Right ventricle myocardium superior (tissue), 1 donor: ENCODE measurements at regions not wholly inside any gene's neighbourhood (a gene's known extent, or its start where the extent isn't known, plus 50 kb on each side); places are given as distances from the start of the nearest gene placed in this dataset.
"Not testable (repeated sequence)": the region's sequence is repeated elsewhere in the genome, so short reads cannot be mapped to it uniquely, and the experiment has no call there.

ENCODE experiments used
- ATAC-seq: fragments of 200-7000 bp; cut with Tn5 transposase; one replicate; pipeline ENCODE4 v1.9.1; 2020; ENCODE audit warnings: mild to moderate bottlenecking; ENCODE audit not compliant: poor library complexity
- DNase-seq: peaks from one replicate; pipeline ENCODE4 v3.0.0-alpha.2; 2020
- intact Hi-C: fragments of 100-400 bp; cut with DNase I; formaldehyde crosslinking; loops from one replicate; pipeline ENCODE4 v1.11.2; 2022
- donor health status: DM: no; HTN: yes; CAD: no; lungs with severe emphysema.

DNA sequence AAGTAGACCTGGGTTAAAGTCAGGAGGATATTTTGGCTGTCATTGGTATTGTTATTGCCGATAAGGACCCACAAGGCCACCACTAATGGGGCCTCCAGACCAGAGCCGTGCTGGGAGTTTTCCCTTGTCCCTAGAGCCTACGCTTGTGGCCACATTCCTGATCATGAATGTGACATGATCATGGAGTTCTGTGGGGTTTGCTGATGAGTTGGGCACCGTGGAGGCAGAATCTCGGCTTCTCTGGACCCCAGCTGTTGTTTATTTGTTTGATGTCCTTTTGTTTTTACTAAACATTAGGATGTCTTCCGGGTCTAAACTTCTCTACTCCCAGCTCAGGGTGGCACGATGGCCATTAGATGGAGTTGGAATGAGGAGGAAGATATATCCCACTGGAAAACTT is 74.9 kb upstream of the TMPRSS2 start:
- intact Hi-C loops, result no loop called here
- DNase-seq (no peak), ATAC-seq (no peak)

DNA sequence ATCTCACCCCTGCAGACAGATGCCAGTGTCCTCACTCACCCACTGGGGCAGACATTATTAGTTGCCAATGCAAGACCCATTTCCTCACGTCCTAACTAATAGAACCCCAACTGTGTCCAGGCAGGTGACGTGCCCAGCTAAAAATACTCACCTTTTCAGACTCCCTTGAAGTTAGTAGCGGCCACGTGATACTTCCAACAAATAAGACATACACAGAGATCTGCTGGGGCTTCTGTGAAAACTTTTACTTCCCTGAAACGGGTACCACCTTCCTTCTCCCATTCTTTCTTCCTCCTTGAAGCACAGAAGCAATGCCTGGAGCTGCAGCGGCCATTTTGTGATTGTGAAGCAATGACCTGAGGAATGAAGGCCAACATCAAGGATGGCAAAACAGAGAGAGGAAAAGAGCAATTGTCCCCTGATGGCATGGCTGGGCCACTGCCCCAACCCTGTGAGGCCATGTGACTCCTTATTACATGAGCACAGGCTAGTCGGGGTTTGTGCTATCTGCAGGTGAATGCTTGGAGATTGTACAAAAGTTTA is 74.4 kb upstream of the TMPRSS2 start:
- intact Hi-C loops, result no loop called here

DNA sequence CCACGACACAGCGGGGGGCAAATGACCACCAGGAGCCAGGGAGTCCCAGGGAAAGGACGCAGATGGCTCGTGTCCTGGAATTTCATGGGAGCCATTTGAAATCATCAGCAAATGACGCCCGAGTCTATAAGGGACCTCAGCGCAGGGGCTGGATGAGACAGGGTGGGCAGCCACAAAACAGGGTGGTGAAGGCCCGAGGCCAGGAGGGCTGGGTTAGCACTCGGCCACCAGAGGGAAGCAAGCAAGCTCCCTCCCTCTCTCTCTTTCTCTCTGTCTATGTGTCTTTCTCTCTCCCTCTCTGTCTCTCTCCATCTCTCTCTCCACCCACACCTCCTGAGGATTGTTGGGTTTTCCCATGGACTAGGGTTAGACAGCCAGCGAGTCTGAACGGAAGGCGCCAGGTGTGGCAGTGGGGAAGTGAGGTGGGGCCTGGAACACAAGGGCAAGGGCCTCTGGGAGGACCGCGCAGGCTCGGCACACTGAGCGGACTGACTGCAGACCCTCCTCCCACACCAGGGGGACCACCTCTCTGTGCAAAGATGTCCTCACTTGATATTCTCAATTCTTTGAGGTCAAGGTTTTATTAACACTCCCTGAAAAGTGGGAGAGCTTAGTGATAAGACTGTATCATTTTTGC is 73.8 kb upstream of the TMPRSS2 start:
- ATAC-seq (no peak), DNase-seq (no peak)
- intact Hi-C loops, result no loop called here

More for the DNA sequence above, 74.4 kb upstream of the TMPRSS2 start:
- no peak for DNase-seq
- ATAC-seq, result no peak

DNA sequence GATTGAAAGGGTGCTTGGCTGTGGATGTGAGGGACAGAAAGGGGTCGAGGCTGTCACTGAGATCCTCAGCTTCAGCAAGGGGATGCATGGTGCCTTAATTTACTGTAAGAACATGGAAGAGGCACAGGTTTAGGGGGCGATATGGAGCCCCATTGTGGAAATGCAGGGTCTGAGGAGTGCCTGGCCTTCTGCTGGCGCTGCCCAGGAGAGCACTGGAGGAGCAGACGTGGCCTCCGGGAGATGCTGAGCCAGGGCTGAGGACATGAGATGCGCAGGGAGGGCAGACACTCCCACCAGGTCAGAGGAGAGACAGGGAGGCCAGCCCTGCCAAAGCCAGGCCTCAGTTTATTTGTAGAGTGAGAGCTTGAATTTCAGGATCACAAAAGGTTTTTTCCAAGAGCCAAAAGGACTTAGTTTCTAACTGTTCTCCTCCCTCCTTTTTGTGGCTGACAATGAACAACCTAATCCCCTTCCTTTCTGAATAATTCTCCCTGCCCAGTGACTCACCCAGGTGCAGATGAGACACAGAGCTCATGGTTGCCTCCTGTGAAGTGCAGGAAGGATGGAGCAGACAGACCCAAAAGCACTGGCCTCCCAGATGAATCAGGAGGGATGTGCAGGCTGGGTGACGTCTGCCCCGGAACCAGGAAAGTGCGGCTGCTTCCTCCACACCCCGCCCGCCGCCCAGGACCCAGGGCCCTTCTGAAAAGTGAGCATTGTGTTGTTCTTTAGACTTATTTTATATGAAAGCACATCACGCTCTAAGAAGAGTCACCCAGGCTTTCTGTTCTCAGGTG is 73.0 kb upstream of the TMPRSS2 start:
- DNase-seq (no peak), ATAC-seq (no peak)
- intact Hi-C loops, result no loop called here

DNA sequence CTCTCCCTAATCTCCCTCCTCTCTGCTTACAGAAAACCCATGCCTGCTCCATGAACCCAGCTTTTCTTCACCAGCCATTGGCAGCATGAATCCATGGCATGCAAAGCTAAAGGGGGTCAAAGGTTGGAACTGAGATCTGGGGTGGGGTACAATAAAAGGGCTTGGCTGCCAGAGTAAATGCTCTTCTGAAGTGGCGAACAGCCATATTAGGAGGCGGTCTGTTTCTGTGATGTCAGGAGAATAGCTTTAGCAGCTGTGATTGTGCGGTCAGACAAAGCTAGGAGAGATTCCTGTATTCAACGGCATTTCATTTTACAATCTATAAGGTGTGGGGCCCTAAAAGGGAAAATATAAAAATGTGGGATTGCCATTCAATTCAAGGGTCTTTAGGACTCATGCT is 71.7 kb upstream of the TMPRSS2 start:
- DNase-seq, result no peak
- ATAC-seq, result no peak
- intact Hi-C loops, result no loop called here

DNA sequence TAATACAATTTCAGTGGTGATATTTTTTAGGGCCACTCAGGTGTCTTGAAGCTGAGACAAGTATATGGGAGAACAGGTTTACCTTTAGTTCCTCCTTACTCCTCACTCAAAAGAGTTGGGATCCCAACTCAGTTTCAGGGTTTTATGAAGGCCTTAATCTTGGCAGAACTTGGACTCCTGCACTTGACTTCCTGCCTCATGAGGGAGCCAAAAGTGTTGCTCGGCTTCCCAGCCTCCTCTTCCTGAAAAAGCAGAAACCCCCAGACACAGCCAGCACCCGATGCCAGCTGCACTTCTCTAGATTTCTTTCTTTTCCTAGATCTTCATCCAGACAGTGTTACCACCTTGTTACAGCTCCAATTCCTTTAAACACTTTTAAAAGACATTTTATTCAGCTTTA is 70.8 kb upstream of the TMPRSS2 start:
- no peak for ATAC-seq
- intact Hi-C loops, result no loop called here
- DNase-seq, result no peak

DNA sequence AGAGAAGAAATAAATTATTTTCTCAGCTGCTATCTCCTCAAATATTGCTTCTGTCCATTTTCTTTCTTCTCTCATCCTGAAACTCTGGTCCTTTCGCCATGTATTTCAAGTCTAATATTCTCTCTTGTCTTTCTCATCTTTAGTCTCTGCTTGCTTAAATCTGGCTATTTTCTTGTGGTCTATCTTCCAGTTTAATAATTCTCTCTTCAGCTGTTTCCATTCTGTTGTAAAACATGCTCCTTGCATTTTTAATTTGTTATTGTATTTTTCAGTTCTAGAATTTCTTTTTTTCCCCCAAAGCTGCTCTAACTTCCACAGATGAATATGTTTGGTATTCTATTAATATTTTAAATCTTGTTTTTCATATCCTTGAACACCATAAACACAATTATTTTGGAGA is 70.1 kb upstream of the TMPRSS2 start:
- DNase-seq (no peak), ATAC-seq (no peak)
- intact Hi-C loops, result no loop called here

DNA sequence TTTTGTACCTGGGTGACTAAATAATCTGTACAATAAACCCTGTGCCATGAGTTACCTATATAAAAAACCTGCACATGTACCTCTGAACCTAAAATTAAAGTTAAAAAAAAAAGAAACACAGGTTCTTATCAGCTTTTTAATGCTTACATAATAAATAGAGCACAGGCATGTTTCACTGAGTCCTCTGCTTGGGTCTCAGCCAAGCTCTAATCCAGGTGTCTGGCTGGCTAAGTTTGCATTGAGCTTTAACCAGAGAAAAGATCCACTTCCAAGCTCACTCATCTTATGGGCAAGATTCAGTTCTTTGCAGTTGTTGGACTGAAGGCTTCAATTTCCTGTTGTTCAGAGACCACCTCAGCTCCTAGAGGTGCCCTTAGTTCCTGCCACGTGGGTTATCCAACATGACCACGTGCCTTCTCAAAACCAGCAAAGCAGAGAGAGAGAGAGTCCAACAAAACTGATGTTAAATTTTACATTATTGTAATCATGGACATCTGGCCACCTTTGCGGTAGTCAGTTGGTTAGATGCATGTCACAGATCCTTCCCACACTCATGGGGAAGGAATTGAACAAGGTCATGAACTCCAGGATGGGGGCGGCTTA is 68.2 kb upstream of the TMPRSS2 start:
- intact Hi-C loops, result no loop called here
- ATAC-seq, result no peak
- DNase-seq, result no peak

DNA sequence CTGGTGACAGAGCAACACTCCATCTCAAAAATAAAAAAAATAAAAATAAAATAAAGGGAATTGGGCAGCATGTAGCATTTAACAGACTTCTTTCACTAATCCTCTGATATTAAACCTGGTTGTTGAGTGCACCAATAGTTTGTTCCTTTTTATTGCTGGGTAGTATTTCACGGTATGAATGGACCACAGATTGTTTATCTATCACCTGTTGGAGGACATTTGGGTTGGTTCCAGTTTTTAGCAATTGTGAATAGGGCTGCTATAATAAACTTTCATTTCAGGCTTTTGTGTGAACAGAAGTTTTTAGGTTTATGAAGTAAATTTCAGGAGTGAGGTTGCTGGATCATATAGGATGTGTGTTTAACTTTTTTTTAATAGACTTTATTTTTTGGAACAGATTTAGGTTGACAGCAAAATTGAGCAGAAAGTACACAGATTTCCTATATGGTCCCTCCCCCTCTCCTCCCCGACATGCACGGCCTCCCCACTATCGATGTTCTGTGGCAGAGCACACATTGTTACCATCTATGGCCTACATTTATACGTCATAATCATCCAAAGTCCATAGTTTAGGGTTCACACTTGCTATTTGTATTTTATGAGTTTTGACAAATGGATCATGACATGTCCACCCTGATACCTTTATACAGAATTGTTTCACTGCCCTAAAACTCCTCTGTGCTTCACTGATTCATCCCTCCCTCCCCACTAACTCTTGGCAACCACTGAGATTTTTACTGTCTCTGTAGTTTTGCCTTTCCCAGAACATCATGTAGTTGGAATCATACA is 66.1 kb upstream of the TMPRSS2 start:
- intact Hi-C loops, result no loop called here
- ATAC-seq (no peak), DNase-seq (no peak)

DNA sequence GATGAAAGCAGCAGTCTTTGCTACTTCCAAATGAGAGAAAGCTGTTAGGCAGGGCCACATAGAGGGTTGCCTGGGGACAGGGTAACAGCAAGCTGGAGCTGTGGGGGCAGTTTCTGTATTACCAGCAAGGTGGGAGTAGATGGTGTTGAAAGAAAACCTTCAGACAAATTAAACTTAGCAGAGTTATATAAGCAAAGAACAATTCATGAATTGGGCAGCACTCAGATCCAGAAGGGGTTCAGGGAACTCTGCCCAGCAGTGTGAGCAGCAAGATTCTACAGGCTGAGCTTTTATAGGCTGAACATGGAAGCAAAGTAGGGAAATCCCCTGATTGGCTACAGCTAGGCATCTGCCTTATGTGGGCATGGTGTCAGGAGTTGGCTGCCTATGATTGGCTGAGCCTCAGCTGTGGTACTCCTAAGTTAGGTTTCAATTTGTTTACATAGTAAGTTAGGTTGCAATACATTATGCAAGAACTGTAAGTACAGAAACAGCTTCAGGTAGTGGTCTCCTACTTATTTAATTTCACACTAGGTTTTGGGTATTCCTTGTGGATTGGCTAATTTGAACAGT is 64.1 kb upstream of the TMPRSS2 start:
- intact Hi-C loops, result no loop called here
- DNase-seq (no peak), ATAC-seq (no peak)

DNA sequence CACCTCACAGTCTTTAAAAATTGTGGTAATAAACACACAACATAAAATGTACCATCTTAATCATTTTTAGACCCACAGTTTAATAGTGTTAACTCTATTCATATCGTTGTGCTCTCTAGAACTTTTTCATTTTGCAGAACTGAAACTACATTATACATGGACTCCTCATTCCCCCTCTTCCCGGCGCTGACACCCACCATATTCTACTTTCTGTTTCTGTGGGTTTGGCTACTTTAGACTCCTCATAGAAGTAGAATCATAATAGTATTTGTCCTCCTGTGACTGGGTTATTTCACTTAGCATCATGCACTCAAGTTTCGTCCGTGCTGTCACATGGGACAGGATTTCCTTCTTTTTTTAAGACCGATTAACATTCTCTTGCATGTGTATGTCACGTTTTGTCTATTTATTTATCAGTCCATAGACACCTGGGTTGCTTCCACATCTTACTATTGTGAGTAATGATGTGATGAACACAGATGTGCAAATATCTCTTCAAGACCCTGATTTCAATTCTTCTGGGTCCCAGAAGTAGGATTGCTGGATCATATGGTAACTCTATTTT is 62.9 kb upstream of the TMPRSS2 start:
- intact Hi-C loops, result no loop called here
- DNase-seq (no peak), ATAC-seq (no peak)

DNA sequence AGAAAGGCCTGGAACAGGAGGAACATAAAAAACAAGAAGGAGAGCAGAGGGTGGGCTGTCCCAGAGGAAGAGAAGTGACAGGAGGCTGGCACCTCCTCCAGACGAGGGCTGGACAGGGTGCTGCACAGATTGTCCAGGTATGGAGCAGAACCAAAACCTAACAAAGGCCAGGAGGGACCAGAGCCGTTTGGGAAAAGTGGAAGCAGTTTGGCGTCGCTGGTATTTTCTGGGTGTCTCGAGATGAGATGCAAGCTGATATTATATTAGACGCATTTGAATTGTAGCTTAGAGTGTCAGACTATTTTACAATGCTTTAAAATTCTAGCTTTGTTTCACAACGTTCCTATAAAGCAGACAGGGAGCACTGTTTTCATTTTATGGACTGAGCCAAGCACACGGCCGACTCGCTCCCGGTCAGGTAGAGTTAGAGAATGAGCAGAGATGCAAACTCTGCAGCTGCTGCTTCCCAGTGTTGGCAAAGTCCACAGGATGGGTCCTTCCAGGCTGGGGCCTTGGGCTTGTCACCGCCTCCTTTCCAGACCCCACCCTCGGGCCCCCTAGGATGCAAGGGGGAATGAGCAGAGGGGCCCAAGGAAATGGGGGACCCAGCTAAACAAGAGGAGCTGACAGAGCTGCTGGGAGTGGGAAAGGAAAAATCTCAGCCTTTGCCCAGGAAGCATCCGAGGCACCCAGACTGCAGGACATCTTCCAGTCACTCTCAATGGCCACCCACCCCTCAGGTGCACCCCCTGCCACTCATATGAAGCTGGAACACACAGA is 60.8 kb upstream of the TMPRSS2 start:
- ATAC-seq, result no peak
- no peak for DNase-seq
- intact Hi-C loops, result no loop called here

DNA sequence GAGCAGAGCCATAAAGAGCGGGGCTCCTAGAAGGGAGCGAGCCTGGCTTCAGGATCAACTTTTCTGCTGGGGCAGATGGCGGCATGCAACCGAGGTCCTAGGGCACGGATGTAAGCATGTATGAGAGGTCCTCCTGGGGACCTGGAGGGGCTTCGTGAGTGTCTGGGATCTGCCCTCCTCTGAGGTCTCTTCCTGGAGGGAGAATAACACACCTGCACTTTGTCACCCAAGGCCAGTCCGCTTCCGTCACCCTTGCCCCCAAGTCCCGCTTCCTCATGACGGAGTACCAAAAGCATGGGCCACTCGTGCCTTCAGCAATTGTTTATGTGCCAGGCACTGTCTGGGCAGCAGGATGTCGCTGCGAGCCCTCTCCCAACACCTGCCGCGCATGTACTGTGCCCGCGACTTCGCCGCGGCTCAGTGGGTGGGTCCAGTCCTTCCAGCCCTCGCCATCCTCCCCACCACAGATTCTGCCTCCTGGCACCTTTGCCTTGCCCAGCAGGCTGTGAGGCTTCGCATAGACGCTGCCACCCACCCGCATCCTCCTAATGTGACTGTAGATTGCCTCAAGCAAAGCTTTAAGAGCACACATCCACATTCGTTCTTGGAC is 60.0 kb upstream of the TMPRSS2 start:
- ATAC-seq, result no peak
- intact Hi-C loops, result no loop called here
- no peak for DNase-seq

DNA sequence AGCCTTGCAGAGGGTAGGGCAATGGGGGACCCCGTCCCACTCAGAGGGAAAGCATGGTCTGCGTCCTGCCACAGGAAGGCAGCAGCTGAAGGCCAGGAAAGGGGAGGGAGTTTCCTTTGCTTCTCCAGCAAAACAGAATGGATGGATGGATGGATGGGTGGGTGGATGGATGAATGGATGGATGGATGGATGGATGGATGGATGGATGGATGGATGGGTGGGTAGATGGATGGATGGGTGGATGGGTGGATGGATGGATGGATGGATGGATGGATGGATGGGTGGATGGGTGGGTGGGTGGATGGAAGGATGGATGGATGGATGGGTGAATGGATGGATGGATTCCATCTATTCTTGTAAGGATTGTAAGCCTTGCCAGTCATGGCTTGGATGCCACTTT is 59.3 kb upstream of the TMPRSS2 start:
- ATAC-seq, DNase-seq, intact Hi-C loops: not testable (repeated sequence)

DNA sequence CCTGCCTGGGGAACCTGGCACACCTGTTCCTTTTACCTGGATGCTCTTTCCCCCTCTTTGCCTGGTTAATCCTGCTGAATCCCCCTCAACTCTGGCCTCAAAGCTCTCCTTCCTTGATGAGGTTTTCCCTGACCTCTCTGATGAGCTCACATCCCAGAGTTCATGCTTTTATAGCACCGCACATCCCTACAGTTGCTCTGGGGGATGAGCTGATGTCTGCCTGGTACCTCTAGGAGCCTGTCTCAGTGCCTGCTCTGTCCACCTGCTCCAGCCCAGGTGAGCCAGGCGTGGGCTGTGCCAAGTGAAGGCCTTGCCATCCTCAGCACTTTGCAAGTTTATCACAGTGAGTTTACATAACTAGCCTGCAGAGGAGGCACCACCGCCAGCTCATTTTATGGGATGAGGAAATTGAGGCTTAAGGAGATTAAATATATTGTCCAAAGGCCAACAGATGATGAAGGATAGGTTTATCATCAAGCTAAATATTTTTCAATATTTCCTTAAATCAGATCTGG is 58.6 kb upstream of the TMPRSS2 start:
- ATAC-seq, result no peak
- no peak for DNase-seq
- intact Hi-C loops, result no loop called here

DNA sequence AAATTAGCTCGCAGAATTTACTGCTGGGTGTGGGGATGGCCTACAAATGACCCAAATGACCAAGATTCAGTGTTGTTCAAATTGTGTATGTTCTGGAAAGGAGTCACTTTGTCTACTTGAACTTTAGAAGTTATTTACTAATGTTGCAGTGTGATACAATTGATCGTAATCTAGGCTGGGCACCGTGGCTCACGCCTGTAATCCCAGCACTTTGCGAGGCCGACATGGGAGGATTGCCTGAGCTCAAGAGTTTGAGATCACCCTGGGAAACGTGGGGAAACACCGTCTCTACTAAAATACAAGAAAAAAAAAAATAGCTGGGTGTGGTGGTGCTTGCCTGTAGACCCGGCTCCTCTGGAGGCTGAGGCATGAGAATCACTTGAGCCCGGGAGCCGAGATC is 57.6 kb upstream of the TMPRSS2 start:
- DNase-seq, result no peak
- ATAC-seq, result no peak
- intact Hi-C loops, result no loop called here

DNA sequence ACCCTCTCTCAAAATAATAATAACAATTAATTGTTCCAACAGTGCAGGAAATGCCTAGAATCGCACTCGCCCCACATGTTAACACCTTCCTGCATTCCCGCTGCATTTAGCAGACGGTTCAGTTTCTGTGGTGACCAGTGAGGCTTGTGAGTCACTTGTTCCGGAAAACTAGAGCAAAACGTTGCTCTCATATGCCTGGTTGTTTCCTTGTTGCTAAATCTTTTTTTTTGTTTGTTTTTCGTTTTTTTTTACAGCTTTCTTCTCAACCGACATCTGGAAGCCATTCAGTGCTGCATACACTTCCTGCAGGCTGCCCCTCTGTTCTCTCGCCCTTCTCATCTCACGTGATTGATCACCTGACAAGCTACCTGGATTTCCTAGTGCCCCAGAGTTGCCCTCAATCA is 56.9 kb upstream of the TMPRSS2 start:
- DNase-seq (no peak), ATAC-seq (no peak)
- intact Hi-C loops, result no loop called here
